ENCODE measurements at regions not wholly inside any gene's neighbourhood (a gene's known extent, or its start where the extent isn't known, plus 50 kb on each side); places are given as distances from the start of the nearest gene placed in this dataset.

DNA sequence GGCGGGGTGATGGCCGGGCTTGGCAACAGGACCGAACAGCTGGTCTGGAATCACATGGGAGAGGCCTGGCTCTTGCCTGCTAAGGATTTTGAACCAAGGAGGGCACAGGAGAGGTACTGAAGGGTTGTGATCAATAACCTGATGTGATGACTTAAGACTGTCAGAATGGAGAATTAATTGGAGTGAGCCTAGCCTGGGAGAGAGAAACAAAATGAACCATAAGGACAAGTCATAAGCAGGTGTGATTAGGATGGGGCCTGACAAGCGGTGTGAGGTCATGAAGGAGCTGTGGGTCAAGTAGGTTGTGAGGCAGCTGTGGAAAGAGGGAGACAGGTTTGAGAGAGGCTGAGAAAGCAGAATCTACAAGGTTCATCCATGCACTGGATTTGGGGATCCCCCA, 104.6 kb downstream of the MED10 start:
- in situ Hi-C loops (cut with HindIII; ENCODE audit: low pct_ligation_motif_present, low sequenced_read_pairs), result no loop called here
- Histone ChIP-seq H3K36me3 (replicated peaks) (no peaks in the 10 kb centered on the region), H3K27me3 (replicated peaks) (no peaks in the 10 kb centered on the region), H3K27ac (no peak overlapping the region), H3K4me3 (ENCODE audit: low read depth, low read length) (no peak overlapping the region)
- no peak for DNase-seq
- TF ChIP-seq, protein P1, sequence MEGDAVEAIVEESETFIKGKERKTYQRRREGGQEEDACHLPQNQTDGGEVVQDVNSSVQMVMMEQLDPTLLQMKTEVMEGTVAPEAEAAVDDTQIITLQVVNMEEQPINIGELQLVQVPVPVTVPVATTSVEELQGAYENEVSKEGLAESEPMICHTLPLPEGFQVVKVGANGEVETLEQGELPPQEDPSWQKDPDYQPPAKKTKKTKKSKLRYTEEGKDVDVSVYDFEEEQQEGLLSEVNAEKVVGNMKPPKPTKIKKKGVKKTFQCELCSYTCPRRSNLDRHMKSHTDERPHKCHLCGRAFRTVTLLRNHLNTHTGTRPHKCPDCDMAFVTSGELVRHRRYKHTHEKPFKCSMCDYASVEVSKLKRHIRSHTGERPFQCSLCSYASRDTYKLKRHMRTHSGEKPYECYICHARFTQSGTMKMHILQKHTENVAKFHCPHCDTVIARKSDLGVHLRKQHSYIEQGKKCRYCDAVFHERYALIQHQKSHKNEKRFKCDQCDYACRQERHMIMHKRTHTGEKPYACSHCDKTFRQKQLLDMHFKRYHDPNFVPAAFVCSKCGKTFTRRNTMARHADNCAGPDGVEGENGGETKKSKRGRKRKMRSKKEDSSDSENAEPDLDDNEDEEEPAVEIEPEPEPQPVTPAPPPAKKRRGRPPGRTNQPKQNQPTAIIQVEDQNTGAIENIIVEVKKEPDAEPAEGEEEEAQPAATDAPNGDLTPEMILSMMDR (IDR thresholded peaks at IDR 0.05; ENCODE audit: low read depth, low read length, missing control alignments), result no peak

DNA sequence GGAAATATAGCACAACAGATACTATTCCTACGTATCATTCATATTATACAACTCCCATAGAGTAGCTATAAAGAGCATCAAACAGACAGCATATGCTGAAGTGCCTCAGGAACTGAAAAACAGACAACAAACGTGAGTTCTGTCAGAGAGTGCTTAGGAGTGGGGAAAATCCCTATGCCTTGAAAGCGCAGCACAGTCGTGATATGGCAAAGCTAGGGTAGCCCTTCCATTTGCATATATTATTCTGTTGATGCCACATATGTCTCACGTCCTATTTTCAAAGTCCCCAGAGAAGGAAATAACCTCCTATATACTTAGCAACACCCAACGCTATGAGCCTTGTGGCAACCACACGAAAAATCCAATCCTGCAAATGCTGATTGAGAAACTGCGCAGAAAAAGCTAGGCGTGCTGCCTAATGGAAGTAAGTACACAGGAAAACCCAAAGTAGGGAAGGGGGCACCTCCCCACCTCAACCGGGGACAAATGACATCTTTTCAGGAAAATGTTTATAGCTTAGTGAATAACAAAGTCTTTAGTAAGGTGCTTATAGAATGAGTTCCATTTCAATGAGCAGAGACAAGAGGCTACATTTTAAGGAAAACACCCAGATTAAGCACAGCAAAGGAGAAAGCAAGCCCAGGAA, 105.1 kb downstream of the MED10 start:
- DNase-seq, result no peak
- no peak overlapping the region for H3K27ac ChIP-seq
- in situ Hi-C loops (cut with HindIII; ENCODE audit: low pct_ligation_motif_present, low sequenced_read_pairs), result no loop called here
- H3K4me3 ChIP-seq (ENCODE audit: low read depth, low read length), result no peak overlapping the region
- no peaks in the 10 kb centered on the region for H3K27me3 ChIP-seq (replicated peaks)
- TF ChIP-seq, protein P1 (IDR thresholded peaks at IDR 0.05; ENCODE audit: low read depth, low read length, missing control alignments), result no peak
- no peaks in the 10 kb centered on the region for H3K36me3 ChIP-seq (replicated peaks)

DNA sequence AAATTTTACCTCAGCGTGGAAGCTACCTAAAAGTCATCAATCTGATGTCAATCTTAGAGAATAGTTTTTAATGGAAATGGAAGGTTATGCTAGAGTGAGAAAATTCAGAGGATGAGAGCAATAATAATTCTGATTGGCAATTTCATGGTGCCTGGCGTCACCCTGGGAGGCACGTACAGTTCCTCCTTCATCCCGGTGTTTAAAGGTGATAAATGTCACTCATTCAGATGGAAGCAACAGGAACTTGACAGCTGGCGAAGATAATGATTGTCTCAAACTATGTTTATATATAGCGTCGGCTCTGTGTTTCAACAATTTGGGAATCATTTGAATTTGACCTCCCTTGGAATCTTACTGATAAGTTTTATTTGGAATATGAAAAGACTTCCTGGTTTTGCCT, 108.4 kb downstream of the MED10 start:
- Histone ChIP-seq H3K36me3 (replicated peaks) (no peaks in the 10 kb centered on the region), H3K27ac (no peak overlapping the region), H3K27me3 (replicated peaks) (no peaks in the 10 kb centered on the region), H3K4me3 (ENCODE audit: low read depth, low read length) (no peak overlapping the region)
- in situ Hi-C loops (cut with HindIII; ENCODE audit: low pct_ligation_motif_present, low sequenced_read_pairs), result no loop called here
- TF ChIP-seq, protein P1 (IDR thresholded peaks at IDR 0.05; ENCODE audit: low read depth, low read length, missing control alignments), result no peak
- DNase-seq, result no peak

DNA sequence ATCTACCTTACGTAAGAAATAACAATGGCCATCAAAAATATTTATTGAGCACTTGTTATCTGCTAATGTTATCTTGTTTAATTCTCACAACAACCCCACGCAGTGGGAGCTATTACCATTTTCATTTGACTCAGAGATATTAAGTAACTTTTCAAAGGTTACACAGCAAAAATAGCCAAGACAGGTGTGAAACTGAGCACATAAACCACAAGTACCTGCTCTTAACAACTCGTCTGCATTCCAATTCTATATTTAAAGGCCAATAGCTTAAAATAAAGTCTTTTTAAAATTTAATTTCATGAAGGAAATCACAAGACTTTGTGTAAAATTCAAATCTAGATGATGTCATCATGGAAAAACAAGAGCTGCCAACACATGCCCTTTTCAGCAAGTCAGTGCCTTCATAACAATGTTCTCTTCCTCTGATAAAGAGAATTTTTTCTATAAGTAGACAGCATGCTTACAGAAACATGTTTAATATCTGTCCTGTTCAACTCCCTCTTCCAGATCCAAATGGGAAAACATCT, 111.6 kb downstream of the MED10 start:
- Histone ChIP-seq H3K4me3 (ENCODE audit: low read depth, low read length) (no peak overlapping the region), H3K27me3 (replicated peaks) (no peaks in the 10 kb centered on the region), H3K36me3 (replicated peaks) (no peaks in the 10 kb centered on the region), H3K27ac (no peak overlapping the region)
- in situ Hi-C loops (cut with HindIII; ENCODE audit: low pct_ligation_motif_present, low sequenced_read_pairs), result no loop called here
- TF ChIP-seq, protein P1 (IDR thresholded peaks at IDR 0.05; ENCODE audit: low read depth, low read length, missing control alignments), result no peak
- no peak for DNase-seq

DNA sequence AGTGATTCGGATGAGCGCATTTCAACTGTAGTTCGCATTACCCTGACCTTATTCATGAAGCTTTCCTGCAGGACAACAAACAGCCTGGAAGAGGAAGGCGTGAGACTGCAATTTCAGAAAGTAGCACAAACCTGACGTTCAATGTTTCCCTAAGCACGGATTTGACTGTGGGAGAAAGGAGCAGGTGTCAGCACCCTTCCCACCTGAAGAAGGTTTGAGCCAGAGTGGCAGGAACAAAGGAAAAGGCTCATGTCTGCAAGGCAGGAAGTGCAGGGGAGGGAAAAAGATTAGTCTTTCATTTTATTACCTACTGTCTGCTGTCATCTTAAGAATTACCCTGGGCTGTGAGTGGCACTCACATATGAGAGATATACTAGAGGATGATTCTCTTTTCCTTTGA, 114.0 kb downstream of the MED10 start:
- no peaks in the 10 kb centered on the region for H3K27me3 ChIP-seq (replicated peaks)
- no peak overlapping the region for H3K4me3 ChIP-seq (ENCODE audit: low read depth, low read length)
- H3K27ac ChIP-seq, result no peak overlapping the region
- in situ Hi-C loops (cut with HindIII; ENCODE audit: low pct_ligation_motif_present, low sequenced_read_pairs), result no loop called here
- no peak for DNase-seq
- H3K36me3 ChIP-seq (replicated peaks), result no peaks in the 10 kb centered on the region
- TF ChIP-seq, protein P1 (IDR thresholded peaks at IDR 0.05; ENCODE audit: low read depth, low read length, missing control alignments), result no peak
